GM23338 (cell line): ENCODE measurements at regions not wholly inside any gene's neighbourhood (a gene's known extent, or its start where the extent isn't known, plus 50 kb on each side); places are given as distances from the start of the nearest gene placed in this dataset.

Experiments used
- ATAC-seq: fragments of 200-7000 bp; cut with Tn5 transposase; 3 replicates; pipeline ENCODE4 v1.9.1; 2020
- DNase-seq: peaks from one replicate; pipeline ENCODE4 v3.0.0-alpha.2; 2015; ENCODE audit warnings: low spot score
- H2AFZ ChIP-seq: fragments of 200-600 bp; sonication (generic); 2 replicates; pipeline ENCODE4 v1.8.0; 2016; ENCODE audit warnings: antibody characterized with exemption, mild to moderate bottlenecking, moderate library complexity
- H3F3A ChIP-seq: fragments of 200-600 bp; sonication (generic); replicated peaks from 2 replicates; pipeline ENCODE4 v1.8.0; 2017; ENCODE audit warnings: antibody characterized with exemption, mixed run types, low read depth
- H3K27ac ChIP-seq: fragments of 200-600 bp; sonication (generic); 2 replicates; pipeline ENCODE4 v1.6.1; 2016; ENCODE audit warnings: low read depth
- H3K27me3 ChIP-seq: fragments of 200-600 bp; sonication (generic); 2 replicates; pipeline ENCODE4 v1.8.0; 2016; ENCODE audit warnings: mild to moderate bottlenecking, mixed run types, moderate library complexity; ENCODE audit not compliant: insufficient read depth
- H3K36me3 ChIP-seq: fragments of 200-600 bp; sonication (generic); 2 replicates; pipeline ENCODE4 v1.8.0; 2016; ENCODE audit warnings: mild to moderate bottlenecking; ENCODE audit not compliant: insufficient read depth
- H3K4me1 ChIP-seq: fragments of 200-600 bp; sonication (generic); 2 replicates; pipeline ENCODE4 v1.8.0; 2016; ENCODE audit warnings: mild to moderate bottlenecking, moderate library complexity; ENCODE audit not compliant: insufficient read depth
- H3K4me2 ChIP-seq: fragments of 200-600 bp; sonication (generic); 2 replicates; pipeline ENCODE4 v1.7.1; 2017; ENCODE audit warnings: mixed run types
- H3K4me3 ChIP-seq: fragments of 200-600 bp; sonication (generic); 2 replicates; pipeline ENCODE4 v1.6.1; 2016; ENCODE audit warnings: mixed run types
- H3K79me2 ChIP-seq: fragments of 200-600 bp; sonication (generic); replicated peaks from 2 replicates; pipeline ENCODE4 v1.8.0; 2017; ENCODE audit warnings: mild to moderate bottlenecking; ENCODE audit not compliant: insufficient read depth
- H3K9me2 ChIP-seq: fragments of 200-600 bp; sonication (generic); 2 replicates; pipeline ENCODE4 v1.8.0; 2017; ENCODE audit not compliant: insufficient read depth
- H4K20me1 ChIP-seq: fragments of 200-600 bp; sonication (generic); replicated peaks from 2 replicates; pipeline ENCODE4 v1.8.0; 2017; ENCODE audit warnings: mild to moderate bottlenecking; ENCODE audit not compliant: insufficient read depth
- H3K27ac Mint-ChIP-seq: 2 replicates; pipeline ENCODE4 v1.8.0; 2020; ENCODE audit warnings: inconsistent platforms, mild to moderate bottlenecking, moderate library complexity, mixed read lengths
- H3K27me3 Mint-ChIP-seq: 3 replicates; pipeline ENCODE4 v1.8.0; 2022; ENCODE audit warnings: low read depth, mild to moderate bottlenecking, moderate library complexity, mixed read lengths, inconsistent platforms; ENCODE audit not compliant: insufficient read depth, poor library complexity
- H3K36me3 Mint-ChIP-seq: 3 replicates; pipeline ENCODE4 v1.8.0; 2021; ENCODE audit warnings: low read depth, mild to moderate bottlenecking, inconsistent platforms, moderate library complexity, mixed read lengths
- H3K4me1 Mint-ChIP-seq: 3 replicates; pipeline ENCODE4 v1.8.0; 2020; ENCODE audit warnings: mild to moderate bottlenecking, inconsistent platforms, mixed read lengths
- H3K4me3 Mint-ChIP-seq: 3 replicates; pipeline ENCODE4 v1.8.0; 2021; ENCODE audit warnings: moderate library complexity, mild to moderate bottlenecking, inconsistent platforms, mixed read lengths
- H3K9me3 Mint-ChIP-seq: 3 replicates; pipeline ENCODE4 v1.8.0; 2020; ENCODE audit warnings: moderate library complexity, mild to moderate bottlenecking, inconsistent platforms, mixed read lengths
- CREB1 ChIP-seq: fragments of 250-450 bp; sonication (Bioruptor Pico); IDR thresholded peaks from 2 replicates; pipeline ENCODE4 v1.5.0; 2020; ENCODE audit warnings: low read depth, mild to moderate bottlenecking, moderate library complexity
- EZH2 ChIP-seq: fragments of 200-600 bp; sonication (generic); IDR thresholded peaks from one replicate; pipeline ENCODE4 v1.8.0; 2017; ENCODE audit warnings: antibody characterized with exemption, mild to moderate bottlenecking, low read depth; ENCODE audit not compliant: unreplicated experiment
- EZH2phosphoT487 ChIP-seq: fragments of 200-600 bp; sonication (generic); IDR thresholded peaks from one replicate; pipeline ENCODE4 v1.8.1; 2018; ENCODE audit warnings: antibody characterized with exemption; ENCODE audit not compliant: unreplicated experiment
- JUNB ChIP-seq: IDR thresholded peaks from one replicate; pipeline ENCODE4 v1.6.1; 2016; ENCODE audit warnings: antibody characterized with exemption; ENCODE audit not compliant: unreplicated experiment
- NANOG ChIP-seq: IDR thresholded peaks from 2 replicates; pipeline ENCODE4 v1.6.1; 2016; ENCODE audit warnings: antibody characterized with exemption, borderline replicate concordance
- TF ChIP-seq, protein P1 (sequence below), 2 experiments: fragments of 200-600 bp in 1 of 2; sonication (generic) in 1 of 2; conservative IDR thresholded peaks; 2 replicates each; pipeline versions ENCODE4 v1.5.1 to v1.6.1; 2016 to 2017; ENCODE audit warnings: antibody characterized with exemption in 2 of 2, low read depth in 2 of 2, mild to moderate bottlenecking in 2 of 2, moderate library complexity in 1 of 2
- TF ChIP-seq, protein P2 (sequence below): IDR thresholded peaks from one replicate; pipeline ENCODE4 v1.6.1; 2018; ENCODE audit warnings: antibody characterized with exemption; ENCODE audit not compliant: unreplicated experiment
- TF ChIP-seq, protein P3 (sequence below): fragments of 250-450 bp; sonication (Bioruptor Pico); IDR thresholded peaks from 2 replicates; pipeline ENCODE4 v1.5.0; 2020; ENCODE audit warnings: mild to moderate bottlenecking, moderate library complexity

DNA sequence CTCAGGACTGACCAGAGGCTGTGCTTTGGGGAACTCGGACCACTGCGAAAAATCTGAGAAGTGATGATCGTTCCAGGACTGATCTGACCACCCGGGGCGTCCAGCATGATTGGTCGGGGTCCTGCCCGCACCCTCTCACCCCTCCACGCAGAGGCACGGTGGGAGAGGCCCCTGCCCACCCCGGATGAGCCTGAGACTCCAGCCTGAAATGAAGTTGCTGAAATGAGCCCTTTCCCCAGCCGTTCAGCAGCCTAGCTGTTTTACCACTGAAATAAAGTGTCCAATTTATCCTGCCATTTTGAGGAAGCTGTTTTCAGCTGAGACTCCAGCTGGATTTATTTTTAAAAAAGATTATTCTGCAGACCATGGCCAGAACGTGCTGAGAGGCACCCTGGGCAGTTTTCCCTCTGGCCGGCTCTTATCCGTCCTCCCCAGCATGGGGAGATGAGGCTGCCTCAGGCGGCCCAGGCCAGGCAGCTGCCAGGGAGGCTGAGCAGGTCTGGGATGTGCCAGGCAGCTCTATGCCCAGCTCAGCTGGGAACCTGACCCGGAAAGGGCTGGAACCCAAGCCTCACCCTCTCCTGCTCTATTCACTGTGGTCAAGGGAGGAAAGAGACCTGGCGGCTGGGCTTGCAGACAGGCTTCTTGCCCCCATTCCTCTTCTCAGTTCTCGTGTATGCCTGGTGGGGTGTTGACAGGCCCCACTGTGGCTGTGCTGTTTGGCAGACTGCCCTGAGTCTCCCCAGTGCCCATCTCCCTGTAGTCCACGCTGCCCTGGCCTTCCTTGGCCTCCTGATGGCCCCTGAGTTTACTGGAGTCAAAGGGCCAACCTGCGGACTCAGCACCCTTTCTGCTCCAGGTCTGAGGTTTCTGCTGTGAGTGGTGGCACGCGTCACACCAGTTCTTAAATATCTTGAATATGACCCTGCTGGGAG is 161.0 kb upstream of the B3GAT1 start:
- H3K4me3 ChIP-seq = no peak overlapping the region
- H3K9me2 ChIP-seq = no peaks in the 10 kb centered on the region
- H3K36me3 ChIP-seq = no peaks in the 10 kb centered on the region
- H3K79me2 ChIP-seq = no peaks in the 10 kb centered on the region
- peaks cover 5% of the 10 kb centered on the region for H3K27me3 Mint-ChIP-seq
- H2AFZ ChIP-seq = no peak overlapping the region
- H3K9me3 Mint-ChIP-seq = no peaks in the 10 kb centered on the region
- H3K4me2 ChIP-seq = no peak overlapping the region
- no peaks in the 10 kb centered on the region for H3K4me1 ChIP-seq
- H3K4me1 Mint-ChIP-seq = peaks cover 20% of the 10 kb centered on the region
- H3F3A ChIP-seq = no peaks in the 10 kb centered on the region
- no peak for ATAC-seq
- H4K20me1 ChIP-seq = no peaks in the 10 kb centered on the region
- TF ChIP-seq EZH2 = no peak
- TF ChIP-seq, protein P1, sequence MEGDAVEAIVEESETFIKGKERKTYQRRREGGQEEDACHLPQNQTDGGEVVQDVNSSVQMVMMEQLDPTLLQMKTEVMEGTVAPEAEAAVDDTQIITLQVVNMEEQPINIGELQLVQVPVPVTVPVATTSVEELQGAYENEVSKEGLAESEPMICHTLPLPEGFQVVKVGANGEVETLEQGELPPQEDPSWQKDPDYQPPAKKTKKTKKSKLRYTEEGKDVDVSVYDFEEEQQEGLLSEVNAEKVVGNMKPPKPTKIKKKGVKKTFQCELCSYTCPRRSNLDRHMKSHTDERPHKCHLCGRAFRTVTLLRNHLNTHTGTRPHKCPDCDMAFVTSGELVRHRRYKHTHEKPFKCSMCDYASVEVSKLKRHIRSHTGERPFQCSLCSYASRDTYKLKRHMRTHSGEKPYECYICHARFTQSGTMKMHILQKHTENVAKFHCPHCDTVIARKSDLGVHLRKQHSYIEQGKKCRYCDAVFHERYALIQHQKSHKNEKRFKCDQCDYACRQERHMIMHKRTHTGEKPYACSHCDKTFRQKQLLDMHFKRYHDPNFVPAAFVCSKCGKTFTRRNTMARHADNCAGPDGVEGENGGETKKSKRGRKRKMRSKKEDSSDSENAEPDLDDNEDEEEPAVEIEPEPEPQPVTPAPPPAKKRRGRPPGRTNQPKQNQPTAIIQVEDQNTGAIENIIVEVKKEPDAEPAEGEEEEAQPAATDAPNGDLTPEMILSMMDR (conservative IDR thresholded peaks at IDR 0.05; ENCODE audit: low read depth in 2 of 2) = no peak
- no peak for TF ChIP-seq NANOG
- TF ChIP-seq, protein P2, sequence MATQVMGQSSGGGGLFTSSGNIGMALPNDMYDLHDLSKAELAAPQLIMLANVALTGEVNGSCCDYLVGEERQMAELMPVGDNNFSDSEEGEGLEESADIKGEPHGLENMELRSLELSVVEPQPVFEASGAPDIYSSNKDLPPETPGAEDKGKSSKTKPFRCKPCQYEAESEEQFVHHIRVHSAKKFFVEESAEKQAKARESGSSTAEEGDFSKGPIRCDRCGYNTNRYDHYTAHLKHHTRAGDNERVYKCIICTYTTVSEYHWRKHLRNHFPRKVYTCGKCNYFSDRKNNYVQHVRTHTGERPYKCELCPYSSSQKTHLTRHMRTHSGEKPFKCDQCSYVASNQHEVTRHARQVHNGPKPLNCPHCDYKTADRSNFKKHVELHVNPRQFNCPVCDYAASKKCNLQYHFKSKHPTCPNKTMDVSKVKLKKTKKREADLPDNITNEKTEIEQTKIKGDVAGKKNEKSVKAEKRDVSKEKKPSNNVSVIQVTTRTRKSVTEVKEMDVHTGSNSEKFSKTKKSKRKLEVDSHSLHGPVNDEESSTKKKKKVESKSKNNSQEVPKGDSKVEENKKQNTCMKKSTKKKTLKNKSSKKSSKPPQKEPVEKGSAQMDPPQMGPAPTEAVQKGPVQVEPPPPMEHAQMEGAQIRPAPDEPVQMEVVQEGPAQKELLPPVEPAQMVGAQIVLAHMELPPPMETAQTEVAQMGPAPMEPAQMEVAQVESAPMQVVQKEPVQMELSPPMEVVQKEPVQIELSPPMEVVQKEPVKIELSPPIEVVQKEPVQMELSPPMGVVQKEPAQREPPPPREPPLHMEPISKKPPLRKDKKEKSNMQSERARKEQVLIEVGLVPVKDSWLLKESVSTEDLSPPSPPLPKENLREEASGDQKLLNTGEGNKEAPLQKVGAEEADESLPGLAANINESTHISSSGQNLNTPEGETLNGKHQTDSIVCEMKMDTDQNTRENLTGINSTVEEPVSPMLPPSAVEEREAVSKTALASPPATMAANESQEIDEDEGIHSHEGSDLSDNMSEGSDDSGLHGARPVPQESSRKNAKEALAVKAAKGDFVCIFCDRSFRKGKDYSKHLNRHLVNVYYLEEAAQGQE = no peak
- TF ChIP-seq EZH2phosphoT487 = no peak
- TF ChIP-seq, protein P3, sequence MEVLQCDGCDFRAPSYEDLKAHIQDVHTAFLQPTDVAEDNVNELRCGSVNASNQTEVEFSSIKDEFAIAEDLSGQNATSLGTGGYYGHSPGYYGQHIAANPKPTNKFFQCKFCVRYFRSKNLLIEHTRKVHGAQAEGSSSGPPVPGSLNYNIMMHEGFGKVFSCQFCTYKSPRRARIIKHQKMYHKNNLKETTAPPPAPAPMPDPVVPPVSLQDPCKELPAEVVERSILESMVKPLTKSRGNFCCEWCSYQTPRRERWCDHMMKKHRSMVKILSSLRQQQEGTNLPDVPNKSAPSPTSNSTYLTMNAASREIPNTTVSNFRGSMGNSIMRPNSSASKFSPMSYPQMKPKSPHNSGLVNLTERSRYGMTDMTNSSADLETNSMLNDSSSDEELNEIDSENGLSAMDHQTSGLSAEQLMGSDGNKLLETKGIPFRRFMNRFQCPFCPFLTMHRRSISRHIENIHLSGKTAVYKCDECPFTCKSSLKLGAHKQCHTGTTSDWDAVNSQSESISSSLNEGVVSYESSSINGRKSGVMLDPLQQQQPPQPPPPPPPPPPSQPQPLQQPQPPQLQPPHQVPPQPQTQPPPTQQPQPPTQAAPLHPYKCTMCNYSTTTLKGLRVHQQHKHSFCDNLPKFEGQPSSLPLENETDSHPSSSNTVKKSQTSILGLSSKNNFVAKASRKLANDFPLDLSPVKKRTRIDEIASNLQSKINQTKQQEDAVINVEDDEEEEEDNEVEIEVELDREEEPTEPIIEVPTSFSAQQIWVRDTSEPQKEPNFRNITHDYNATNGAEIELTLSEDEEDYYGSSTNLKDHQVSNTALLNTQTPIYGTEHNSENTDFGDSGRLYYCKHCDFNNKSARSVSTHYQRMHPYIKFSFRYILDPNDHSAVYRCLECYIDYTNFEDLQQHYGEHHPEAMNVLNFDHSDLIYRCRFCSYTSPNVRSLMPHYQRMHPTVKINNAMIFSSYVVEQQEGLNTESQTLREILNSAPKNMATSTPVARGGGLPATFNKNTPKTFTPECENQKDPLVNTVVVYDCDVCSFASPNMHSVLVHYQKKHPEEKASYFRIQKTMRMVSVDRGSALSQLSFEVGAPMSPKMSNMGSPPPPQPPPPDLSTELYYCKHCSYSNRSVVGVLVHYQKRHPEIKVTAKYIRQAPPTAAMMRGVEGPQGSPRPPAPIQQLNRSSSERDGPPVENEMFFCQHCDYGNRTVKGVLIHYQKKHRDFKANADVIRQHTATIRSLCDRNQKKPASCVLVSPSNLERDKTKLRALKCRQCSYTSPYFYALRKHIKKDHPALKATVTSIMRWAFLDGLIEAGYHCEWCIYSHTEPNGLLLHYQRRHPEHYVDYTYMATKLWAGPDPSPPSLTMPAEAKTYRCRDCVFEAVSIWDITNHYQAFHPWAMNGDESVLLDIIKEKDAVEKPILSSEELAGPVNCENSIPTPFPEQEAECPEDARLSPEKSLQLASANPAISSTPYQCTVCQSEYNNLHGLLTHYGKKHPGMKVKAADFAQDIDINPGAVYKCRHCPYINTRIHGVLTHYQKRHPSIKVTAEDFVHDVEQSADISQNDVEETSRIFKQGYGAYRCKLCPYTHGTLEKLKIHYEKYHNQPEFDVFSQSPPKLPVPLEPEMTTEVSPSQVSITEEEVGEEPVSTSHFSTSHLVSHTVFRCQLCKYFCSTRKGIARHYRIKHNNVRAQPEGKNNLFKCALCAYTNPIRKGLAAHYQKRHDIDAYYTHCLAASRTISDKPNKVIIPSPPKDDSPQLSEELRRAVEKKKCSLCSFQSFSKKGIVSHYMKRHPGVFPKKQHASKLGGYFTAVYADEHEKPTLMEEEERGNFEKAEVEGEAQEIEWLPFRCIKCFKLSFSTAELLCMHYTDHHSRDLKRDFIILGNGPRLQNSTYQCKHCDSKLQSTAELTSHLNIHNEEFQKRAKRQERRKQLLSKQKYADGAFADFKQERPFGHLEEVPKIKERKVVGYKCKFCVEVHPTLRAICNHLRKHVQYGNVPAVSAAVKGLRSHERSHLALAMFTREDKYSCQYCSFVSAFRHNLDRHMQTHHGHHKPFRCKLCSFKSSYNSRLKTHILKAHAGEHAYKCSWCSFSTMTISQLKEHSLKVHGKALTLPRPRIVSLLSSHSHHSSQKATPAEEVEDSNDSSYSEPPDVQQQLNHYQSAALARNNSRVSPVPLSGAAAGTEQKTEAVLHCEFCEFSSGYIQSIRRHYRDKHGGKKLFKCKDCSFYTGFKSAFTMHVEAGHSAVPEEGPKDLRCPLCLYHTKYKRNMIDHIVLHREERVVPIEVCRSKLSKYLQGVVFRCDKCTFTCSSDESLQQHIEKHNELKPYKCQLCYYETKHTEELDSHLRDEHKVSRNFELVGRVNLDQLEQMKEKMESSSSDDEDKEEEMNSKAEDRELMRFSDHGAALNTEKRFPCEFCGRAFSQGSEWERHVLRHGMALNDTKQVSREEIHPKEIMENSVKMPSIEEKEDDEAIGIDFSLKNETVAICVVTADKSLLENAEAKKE = no peak
- no peak for TF ChIP-seq JUNB
- no peak for TF ChIP-seq CREB1 (CRISPR knock-in tag)
- no peaks in the 10 kb centered on the region for H3K36me3 Mint-ChIP-seq
- no peak overlapping the region for H3K4me3 Mint-ChIP-seq
- no peak overlapping the region for H3K27ac ChIP-seq
- no peak overlapping the region for H3K27ac Mint-ChIP-seq
- no peaks in the 10 kb centered on the region for H3K27me3 ChIP-seq
- DNase-seq = no peak
